Gastroesophageal sphincter (tissue), 4 donors: ENCODE measurements at regions not wholly inside any gene's neighbourhood (a gene's known extent, or its start where the extent isn't known, plus 50 kb on each side); places are given as distances from the start of the nearest gene placed in this dataset.

Experiments used
- ATAC-seq: fragments of 150-250 bp; one replicate; pipeline ENCODE4 v1.9.1; 2016; ENCODE audit warnings: mild to moderate bottlenecking, moderate library complexity
- H3K27ac ChIP-seq, 4 donors: fragments of 200-600 bp; sonication (generic) in 3 of 4; 1 replicate in 3 of 4; 2 replicates in 1 of 4; pipeline ENCODE4 v1.5.1; 2016 to 2019
- H3K27me3 ChIP-seq: fragments of 200-600 bp; sonication (generic); one replicate; pipeline ENCODE4 v1.5.1; 2019
- H3K36me3 ChIP-seq, 2 donors: fragments of 200-600 bp; sonication (generic); one replicate each; pipeline ENCODE4 v1.5.1; 2019; ENCODE audit warnings: control low read depth in 1 of 2
- H3K4me1 ChIP-seq, 3 donors: fragments of 200-600 bp; sonication (generic); 1 replicate in 2 of 3; 2 replicates in 1 of 3; pipeline ENCODE4 v1.5.1; 2016 to 2019; ENCODE audit warnings: control low read depth in 2 of 3
- H3K4me3 ChIP-seq, 2 donors: fragments of 200-600 bp; sonication (generic); one replicate each; pipeline ENCODE4 v1.5.1; 2019; ENCODE audit warnings: mild to moderate bottlenecking in 1 of 2, moderate library complexity in 1 of 2
- H3K9me3 ChIP-seq, 3 donors: fragments of 200-600 bp; sonication (generic); one replicate each; pipeline ENCODE4 v1.5.1; 2017 to 2019; ENCODE audit warnings: control low read depth in 2 of 3
- EP300 ChIP-seq: sonication (generic); formaldehyde crosslinking; IDR thresholded peaks from one replicate; pipeline ENCODE4 v1.6.1; 2017; ENCODE audit warnings: antibody characterized with exemption, mild to moderate bottlenecking
- POLR2A ChIP-seq, 2 donors: fragments of 450-650 bp; IDR thresholded peaks; one replicate each; pipeline ENCODE4 v1.6.1; 2017; ENCODE audit warnings: antibody characterized with exemption in 2 of 2, mild to moderate bottlenecking in 2 of 2, moderate library complexity in 1 of 2
- POLR2AphosphoS5 ChIP-seq: sonication (generic); formaldehyde crosslinking; IDR thresholded peaks from one replicate; pipeline ENCODE4 v1.6.1; 2017; ENCODE audit warnings: antibody characterized with exemption
- WGBS, 2 donors: methylation state at CpG; one replicate each; pipeline ENCODE4 v1.1.5; 2018; ENCODE audit warnings: low coverage in 1 of 2; 5-methylcytosine and 5-hydroxymethylcytosine counted together
- TF ChIP-seq, protein P1 (sequence below), 4 experiments: fragments of 200-600 bp in 2 of 4; fragments of 450-650 bp in 2 of 4; sonication (generic) in 1 of 4; IDR thresholded peaks; one replicate each; pipeline ENCODE4 v1.5.1; 2017 to 2019; ENCODE audit warnings: antibody characterized with exemption in 4 of 4, mild to moderate bottlenecking in 2 of 4, moderate library complexity in 2 of 4

GRCh38 chr18:38956068-38956467 is 1390.5 kb upstream of the CELF4 start:
- TF ChIP-seq EP300: no peak
- no peak for ATAC-seq
- no peaks in the 10 kb centered on the region for H3K4me1 ChIP-seq
- H3K36me3 ChIP-seq: no peaks in the 10 kb centered on the region
- WGBS, 2 donors: 92 to 96% methylated on average over 1 to 3 of the region's 3 CpGs
- H3K4me3 ChIP-seq: no peak overlapping the region
- H3K27ac ChIP-seq: no peak overlapping the region
- H3K27me3 ChIP-seq: no peaks in the 10 kb centered on the region
- no peaks in the 10 kb centered on the region for H3K9me3 ChIP-seq

- Histone ChIP-seq H3K36me3 (no peaks in the 10 kb centered on the region), H3K4me1 (no peaks in the 10 kb centered on the region), H3K4me3 (no peak overlapping the region), H3K9me3 (no peaks in the 10 kb centered on the region), H3K27me3 (no peaks in the 10 kb centered on the region), H3K27ac (no peak overlapping the region)
- TF ChIP-seq POLR2AphosphoS5: no peak
- TF ChIP-seq EP300: no peak
- TF ChIP-seq POLR2A (IDR thresholded peaks at IDR 0.05): no peak
- TF ChIP-seq, protein P1, sequence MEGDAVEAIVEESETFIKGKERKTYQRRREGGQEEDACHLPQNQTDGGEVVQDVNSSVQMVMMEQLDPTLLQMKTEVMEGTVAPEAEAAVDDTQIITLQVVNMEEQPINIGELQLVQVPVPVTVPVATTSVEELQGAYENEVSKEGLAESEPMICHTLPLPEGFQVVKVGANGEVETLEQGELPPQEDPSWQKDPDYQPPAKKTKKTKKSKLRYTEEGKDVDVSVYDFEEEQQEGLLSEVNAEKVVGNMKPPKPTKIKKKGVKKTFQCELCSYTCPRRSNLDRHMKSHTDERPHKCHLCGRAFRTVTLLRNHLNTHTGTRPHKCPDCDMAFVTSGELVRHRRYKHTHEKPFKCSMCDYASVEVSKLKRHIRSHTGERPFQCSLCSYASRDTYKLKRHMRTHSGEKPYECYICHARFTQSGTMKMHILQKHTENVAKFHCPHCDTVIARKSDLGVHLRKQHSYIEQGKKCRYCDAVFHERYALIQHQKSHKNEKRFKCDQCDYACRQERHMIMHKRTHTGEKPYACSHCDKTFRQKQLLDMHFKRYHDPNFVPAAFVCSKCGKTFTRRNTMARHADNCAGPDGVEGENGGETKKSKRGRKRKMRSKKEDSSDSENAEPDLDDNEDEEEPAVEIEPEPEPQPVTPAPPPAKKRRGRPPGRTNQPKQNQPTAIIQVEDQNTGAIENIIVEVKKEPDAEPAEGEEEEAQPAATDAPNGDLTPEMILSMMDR (IDR thresholded peaks at IDR 0.05): no peak
- ATAC-seq: no peak
- 79 to 86% methylated on average over 2 of the region's 2 CpGs for WGBS, 2 donors
Measured at GRCh38 chr18:38951633-38952032, 1386.0 kb upstream of the CELF4 start.

- no peak overlapping the region for H3K4me3 ChIP-seq
- TF ChIP-seq, protein P1 (IDR thresholded peaks at IDR 0.05): no peak
- 82 to 100% methylated on average over 1 to 2 of the region's 2 CpGs for WGBS, 2 donors
- no peaks in the 10 kb centered on the region for H3K27me3 ChIP-seq
- ATAC-seq: no peak
- H3K4me1 ChIP-seq: no peaks in the 10 kb centered on the region
- no peak overlapping the region for H3K27ac ChIP-seq
- peaks cover 0 to 9% (median 0%) of the 10 kb centered on the region in 3 donors for H3K9me3 ChIP-seq
- H3K36me3 ChIP-seq: no peaks in the 10 kb centered on the region
Measured at GRCh38 chr18:38948436-38948835, 1382.8 kb upstream of the CELF4 start.

DNA sequence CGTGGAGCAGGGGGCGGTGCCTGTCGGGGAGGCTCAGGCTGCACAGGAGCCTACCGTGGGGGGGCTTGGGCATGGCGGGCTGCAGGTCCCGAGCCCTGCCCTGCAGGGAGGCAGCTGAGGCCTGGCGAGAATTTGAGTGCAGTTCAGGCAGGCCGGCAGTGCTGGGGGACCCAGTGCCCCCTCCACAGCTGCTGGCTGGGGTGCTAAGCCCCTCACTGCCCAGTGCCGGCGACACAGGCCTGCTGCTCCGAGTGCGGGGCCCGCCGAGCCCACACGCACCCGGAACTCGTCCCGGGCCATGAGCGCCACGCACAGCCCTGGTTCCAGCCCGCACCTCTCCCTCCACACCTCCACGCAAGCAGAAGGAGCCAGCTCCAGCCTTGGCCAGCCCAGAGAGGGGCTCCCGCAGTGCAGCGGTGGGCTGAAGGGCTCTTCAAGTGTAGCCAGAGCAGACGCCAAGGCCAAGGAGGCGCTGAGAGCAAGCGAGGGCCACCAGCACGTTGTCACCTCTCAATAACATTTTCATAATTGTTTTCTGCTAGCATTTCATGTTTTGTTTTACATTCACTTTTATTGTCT is 1378.9 kb upstream of the CELF4 start:
- Histone ChIP-seq H3K27me3 (no peaks in the 10 kb centered on the region), H3K27ac (no peak overlapping the region), H3K4me3 (no peak overlapping the region), H3K4me1 (no peaks in the 10 kb centered on the region), H3K36me3 (no peaks in the 10 kb centered on the region), H3K9me3 (peaks cover 0 to 9% (median 0%) of the 10 kb centered on the region in 3 donors)
- no peak for ATAC-seq
- TF ChIP-seq, protein P1 (IDR thresholded peaks at IDR 0.05): no peak
- TF ChIP-seq POLR2AphosphoS5 (no peak), POLR2A (IDR thresholded peaks at IDR 0.05) (no peak), EP300 (no peak)
- 64 to 90% methylated on average over 3 to 5 of the region's 28 CpGs for WGBS, 2 donors

- no peaks in the 10 kb centered on the region for H3K4me1 ChIP-seq
- H3K9me3 ChIP-seq: peaks cover 0 to 9% (median 0%) of the 10 kb centered on the region in 3 donors
- no peak overlapping the region for H3K4me3 ChIP-seq
- WGBS, 2 donors: 72 to 75% methylated on average over 8 to 9 of the region's 9 CpGs
- H3K36me3 ChIP-seq: no peaks in the 10 kb centered on the region
- TF ChIP-seq POLR2AphosphoS5 (no peak), POLR2A (IDR thresholded peaks at IDR 0.05) (no peak), EP300 (no peak)
- TF ChIP-seq, protein P1 (IDR thresholded peaks at IDR 0.05): no peak
- no peaks in the 10 kb centered on the region for H3K27me3 ChIP-seq
- no peak for ATAC-seq
- H3K27ac ChIP-seq: no peak overlapping the region
Measured at GRCh38 chr18:38941711-38942561, 1376.3 kb upstream of the CELF4 start.
